H1 (cell line): ENCODE measurements at regions not wholly inside any gene's neighbourhood (a gene's known extent, or its start where the extent isn't known, plus 50 kb on each side); places are given as distances from the start of the nearest gene placed in this dataset.

ENCODE experiments used
- CTCF ChIA-PET: fragments of 300-600 bp; sonication (Branson Sonifier 250); formaldehyde crosslinking; loops from one replicate; lab custom pipeline; 2021; ENCODE audit not compliant: partially characterized antibody; lab: Charles Lee
- POLR2A ChIA-PET: fragments of 300-600 bp; sonication (Branson Sonifier 250); formaldehyde crosslinking; loops from one replicate; lab custom pipeline; 2021; ENCODE audit warnings: inconsistent platforms; ENCODE audit not compliant: partially characterized antibody; lab: Charles Lee
- DNase-seq, 2 experiments: peaks; one replicate each; pipeline versions ENCODE4 v3.0.0 to v3.0.0-alpha.2; 2010 to 2022; ENCODE audit warnings: low spot score in 2 of 2, low read depth in 1 of 2, mixed read lengths in 1 of 2
- FAIRE-seq: peaks from 2 replicates; lab custom pipeline; 2011; peaks lifted over from hg19 to GRCh38; lab: Jason Lieb, UNC
- H2AFZ ChIP-seq: 2 replicates; pipeline ENCODE4 v1.8.1; 2012; ENCODE audit warnings: low read length, inconsistent platforms
- H2AK5ac ChIP-seq: 2 replicates; pipeline ENCODE4 v1.6.1; 2013; ENCODE audit warnings: low read depth, low read length
- H2BK120ac ChIP-seq: replicated peaks from 2 replicates; pipeline ENCODE3; 2013; ENCODE audit warnings: low read depth, low read length, inconsistent platforms
- H2BK12ac ChIP-seq: 2 replicates; pipeline ENCODE4 v1.6.1; 2013; ENCODE audit warnings: low read depth, low read length
- H2BK15ac ChIP-seq: 2 replicates; pipeline ENCODE4 v1.6.1; 2013; ENCODE audit warnings: low read length
- H2BK20ac ChIP-seq: 2 replicates; pipeline ENCODE4 v1.6.1; 2013; ENCODE audit warnings: low read length
- H2BK5ac ChIP-seq: 2 replicates; pipeline ENCODE4 v1.6.1; 2013; ENCODE audit warnings: low read depth, low read length
- H3K14ac ChIP-seq: 2 replicates; pipeline ENCODE4 v1.6.1; 2013; ENCODE audit warnings: inconsistent platforms; ENCODE audit not compliant: insufficient read length
- H3K18ac ChIP-seq: 2 replicates; pipeline ENCODE4 v1.6.1; 2013; ENCODE audit warnings: low read length; ENCODE audit errors: extremely low read depth
- H3K23ac ChIP-seq: 2 replicates; pipeline ENCODE4 v1.6.1; 2013; ENCODE audit warnings: inconsistent platforms; ENCODE audit not compliant: insufficient read length
- H3K23me2 ChIP-seq: 2 replicates; pipeline ENCODE4 v1.6.1; 2013; ENCODE audit warnings: low read depth, low read length
- H3K27ac ChIP-seq: 2 replicates; pipeline ENCODE4 v1.6.1; 2011; ENCODE audit warnings: low read depth, low read length, inconsistent platforms
- H3K27me3 ChIP-seq, 4 experiments: replicated peaks in 1 of 4; 1 replicate in 1 of 4; 2 replicates in 3 of 4; pipeline versions ENCODE4 v1.6.1 to v1.8.1; 2011 to 2013; ENCODE audit warnings: low read length in 3 of 4, mild to moderate bottlenecking in 3 of 4, inconsistent platforms in 2 of 4, mixed read lengths in 2 of 4, moderate library complexity in 1 of 4; ENCODE audit not compliant: control insufficient read depth in 3 of 4, insufficient read depth in 3 of 4; ENCODE audit errors: extremely low read depth in 1 of 4
- H3K36me3 ChIP-seq, 4 experiments: 2 replicates each; pipeline versions ENCODE4 v1.6.1 to v1.8.1; 2011 to 2013; ENCODE audit warnings: mild to moderate bottlenecking in 4 of 4, low read length in 3 of 4, moderate library complexity in 2 of 4, control low read depth in 1 of 4, inconsistent platforms in 1 of 4; ENCODE audit not compliant: insufficient read depth in 4 of 4, control insufficient read depth in 2 of 4
- H3K4ac ChIP-seq: replicated peaks from 2 replicates; pipeline ENCODE3; 2013; ENCODE audit warnings: low read length, low read depth, mixed read lengths, inconsistent platforms; ENCODE audit not compliant: insufficient read length
- H3K4me1 ChIP-seq, 4 experiments: replicated peaks in 1 of 4; 1 replicate in 1 of 4; 2 replicates in 3 of 4; pipeline versions ENCODE4 v1.6.1 to v1.8.1; 2011 to 2013; ENCODE audit warnings: low read length in 3 of 4, inconsistent platforms in 2 of 4, mixed read lengths in 1 of 4; ENCODE audit not compliant: insufficient read depth in 4 of 4, control insufficient read depth in 3 of 4
- H3K4me2 ChIP-seq, 2 experiments: 2 replicates each; pipeline versions ENCODE4 v1.6.1 to v1.8.1; 2011 to 2013; ENCODE audit warnings: low read depth in 2 of 2, low read length in 2 of 2, control low read depth in 1 of 2, inconsistent platforms in 1 of 2, mild to moderate bottlenecking in 1 of 2; ENCODE audit not compliant: insufficient read depth in 1 of 2
- H3K4me3 ChIP-seq, 4 experiments: fragments of 200-600, 300-600 bp in 1 of 4; sonication (generic), shearing (Covaris generic), sonication (Bioruptor Twin) in 1 of 4; 2 replicates each; pipeline versions ENCODE4 v1.5.1 to v1.8.1; 2011 to 2016; ENCODE audit warnings: low read length in 4 of 4, low read depth in 3 of 4, control low read depth in 2 of 4, inconsistent platforms in 2 of 4, mild to moderate bottlenecking in 2 of 4, mixed read lengths in 1 of 4, moderate library complexity in 1 of 4; ENCODE audit not compliant: insufficient read depth in 2 of 4; ENCODE audit errors: extremely low read depth in 1 of 4
- H3K56ac ChIP-seq: replicated peaks from 2 replicates; pipeline ENCODE3; 2013; ENCODE audit warnings: low read depth, mild to moderate bottlenecking, mixed read lengths, low read length, inconsistent platforms; ENCODE audit not compliant: insufficient read length
- H3K79me1 ChIP-seq: 2 replicates; pipeline ENCODE4 v1.6.1; 2013; ENCODE audit warnings: low read depth, low read length, control low read depth
- H3K79me2 ChIP-seq, 2 experiments: 2 replicates each; pipeline versions ENCODE4 v1.6.1 to v1.8.1; 2012 to 2013; ENCODE audit warnings: low read length in 2 of 2, mild to moderate bottlenecking in 2 of 2, inconsistent platforms in 1 of 2; ENCODE audit not compliant: insufficient read depth in 2 of 2, control insufficient read depth in 1 of 2
- H3K9ac ChIP-seq, 4 experiments: replicated peaks in 1 of 4; 1 replicate in 1 of 4; 2 replicates in 3 of 4; pipeline versions ENCODE4 v1.6.1 to v1.8.1; 2011 to 2013; ENCODE audit warnings: low read depth in 3 of 4, low read length in 3 of 4, control low read depth in 2 of 4, mild to moderate bottlenecking in 2 of 4, moderate library complexity in 2 of 4, inconsistent platforms in 1 of 4; ENCODE audit errors: extremely low read depth in 1 of 4
- H3K9me3 ChIP-seq, 2 experiments: 2 replicates each; pipeline versions ENCODE4 v1.6.1 to v1.8.1; 2012 to 2013; ENCODE audit warnings: mild to moderate bottlenecking in 2 of 2, moderate library complexity in 2 of 2, control low read depth in 1 of 2, inconsistent platforms in 1 of 2, low read depth in 1 of 2, low read length in 1 of 2, mixed read lengths in 1 of 2; ENCODE audit not compliant: insufficient read depth in 2 of 2
- H4K20me1 ChIP-seq, 2 experiments: replicated peaks in 1 of 2; 2 replicates each; pipeline versions ENCODE3 to v1.8.1; 2011 to 2013; ENCODE audit warnings: inconsistent platforms in 2 of 2, low read length in 2 of 2, mild to moderate bottlenecking in 1 of 2; ENCODE audit not compliant: insufficient read depth in 2 of 2, control insufficient read depth in 1 of 2
- H4K5ac ChIP-seq: 2 replicates; pipeline ENCODE4 v1.6.1; 2013; ENCODE audit warnings: low read length, low read depth, mixed read lengths, inconsistent platforms; ENCODE audit not compliant: insufficient read length
- H4K8ac ChIP-seq: 2 replicates; pipeline ENCODE4 v1.8.0; 2013; ENCODE audit warnings: mild to moderate bottlenecking, moderate library complexity, low read length, inconsistent platforms; ENCODE audit not compliant: insufficient read depth; ENCODE audit errors: extremely low read depth
- H4K91ac ChIP-seq: replicated peaks from 2 replicates; pipeline ENCODE3; 2013; ENCODE audit warnings: low read length, mixed read lengths, inconsistent platforms; ENCODE audit not compliant: insufficient read length
- E2F6 ChIP-seq: IDR thresholded peaks from 2 replicates; pipeline ENCODE4 v1.6.1; 2012; ENCODE audit warnings: inconsistent platforms
- POU5F1 ChIP-seq: IDR thresholded peaks from 2 replicates; pipeline ENCODE4 v1.6.1; 2011; ENCODE audit warnings: low read depth, mild to moderate bottlenecking, low read length, moderate library complexity
- TAF7 ChIP-seq: optimal IDR thresholded peaks from 2 replicates; pipeline ENCODE3; 2011; ENCODE audit warnings: low read depth, mild to moderate bottlenecking, inconsistent platforms, low read length, moderate library complexity, borderline replicate concordance
- YY1 ChIP-seq: IDR thresholded peaks from 2 replicates; pipeline ENCODE4 v1.6.1; 2011; ENCODE audit warnings: low read depth, mild to moderate bottlenecking, low read length
- WGBS, 2 experiments: shearing (Covaris generic) in 1 of 2; methylation state at CpG; one replicate each; pipeline versions ENCODE4 v1.1.6 to v1.1.7; 2013 to 2015; ENCODE audit warnings: low lambda C conversion rate in 2 of 2, mixed read lengths in 2 of 2, inconsistent platforms in 1 of 2, low coverage in 1 of 2, missing lambda C conversion rate in 1 of 2; ENCODE audit not compliant: insufficient replicate concordance in 2 of 2, insufficient coverage in 1 of 2, insufficient read length in 1 of 2; ENCODE audit errors: extremely low coverage in 1 of 2, missing lambda C conversion rate in 1 of 2; 5-methylcytosine and 5-hydroxymethylcytosine counted together

GRCh38 chr2:204331180-204331579 is 214.1 kb upstream of the PARD3B start:
- Histone ChIP-seq H4K5ac (no peak overlapping the region), H3K23ac (no peak overlapping the region), H3K4me3 (no peak overlapping the region), H2BK20ac (no peak overlapping the region), H2BK15ac (no peak overlapping the region), H3K79me2 (no peaks in the 10 kb centered on the region), H3K27me3 (no peaks in the 10 kb centered on the region), H3K27ac (no peak overlapping the region), H2AFZ (no peak overlapping the region), H3K56ac (no peak overlapping the region), H4K20me1 (no peaks in the 10 kb centered on the region), H3K9me3 (no peaks in the 10 kb centered on the region), H3K14ac (no peak overlapping the region), H4K8ac (no peak overlapping the region), H4K91ac (no peak overlapping the region), H2BK5ac (no peak overlapping the region), H3K79me1 (no peaks in the 10 kb centered on the region), H2AK5ac (no peak overlapping the region), H3K9ac (no peak overlapping the region), H2BK12ac (no peak overlapping the region), H3K36me3 (no peaks in the 10 kb centered on the region), H3K4me2 (no peak overlapping the region), H3K4ac (no peak overlapping the region), H2BK120ac (no peak overlapping the region), H3K18ac (no peak overlapping the region), H3K4me1 (no peaks in the 10 kb centered on the region), H3K23me2 (no peaks in the 10 kb centered on the region; the same call in 1 of the 2 replicates)
- FAIRE-seq (no peak), DNase-seq (no peak)
- POLR2A ChIA-PET = no interaction called here
- TF ChIP-seq POU5F1 = no peak
- no peak for TF ChIP-seq TAF7
- no peak for TF ChIP-seq YY1
- TF ChIP-seq E2F6 = no peak
- WGBS, 2 experiments = 85% methylated on average over 6 of the region's 6 CpGs; no CpG with 5 or more reads in 1 of the 2 experiments
- CTCF ChIA-PET = interaction anchor here (1.1 kb wide), 1 partner anchor 361 kb away, joined by 4 read pairs; no protein-coding TSS in a partner anchor
